ENCODE measurements at regions not wholly inside any gene's neighbourhood (a gene's known extent, or its start where the extent isn't known, plus 50 kb on each side); places are given as distances from the start of the nearest gene placed in this dataset.

DNA sequence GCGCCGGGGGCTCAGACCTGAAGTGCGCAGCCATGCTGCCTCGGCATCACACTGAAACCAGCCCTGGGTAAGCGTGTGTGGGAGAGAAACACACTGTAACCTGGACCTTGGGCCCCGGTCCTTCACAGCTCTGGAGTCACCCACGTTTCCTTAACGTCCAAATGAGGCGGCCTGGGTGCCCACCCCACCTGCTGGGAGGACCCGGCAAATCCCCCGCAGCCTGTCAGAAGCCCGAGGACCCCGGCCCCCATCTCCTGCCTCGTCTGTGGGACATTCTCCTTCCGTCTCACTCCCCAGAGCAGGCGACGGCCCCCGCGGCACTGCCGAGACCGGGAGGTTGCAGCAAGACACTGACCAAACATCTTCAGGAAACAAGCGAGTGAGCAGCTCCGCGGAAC lies 66.5 kb upstream of the GALNT9 start:
- no peaks in the 10 kb centered on the region for H3K36me3 ChIP-seq
- H3K4me3 ChIP-seq, result no peak overlapping the region
- H3K4me1 ChIP-seq, result no peaks in the 10 kb centered on the region
- H3K27ac ChIP-seq, result no peak overlapping the region
- 74 to 79% methylated on average over 16 to 24 of the region's 24 CpGs for WGBS, 2 donors
- peaks cover 0 to 53% of the 10 kb centered on the region in 2 donors for H3K27me3 ChIP-seq
- H3K9me3 ChIP-seq, result no peaks in the 10 kb centered on the region
- TF ChIP-seq POLR2A (IDR thresholded peaks at IDR 0.05) (no peak), EP300 (IDR thresholded peaks at IDR 0.05) (no peak)
- TF ChIP-seq, protein P1, sequence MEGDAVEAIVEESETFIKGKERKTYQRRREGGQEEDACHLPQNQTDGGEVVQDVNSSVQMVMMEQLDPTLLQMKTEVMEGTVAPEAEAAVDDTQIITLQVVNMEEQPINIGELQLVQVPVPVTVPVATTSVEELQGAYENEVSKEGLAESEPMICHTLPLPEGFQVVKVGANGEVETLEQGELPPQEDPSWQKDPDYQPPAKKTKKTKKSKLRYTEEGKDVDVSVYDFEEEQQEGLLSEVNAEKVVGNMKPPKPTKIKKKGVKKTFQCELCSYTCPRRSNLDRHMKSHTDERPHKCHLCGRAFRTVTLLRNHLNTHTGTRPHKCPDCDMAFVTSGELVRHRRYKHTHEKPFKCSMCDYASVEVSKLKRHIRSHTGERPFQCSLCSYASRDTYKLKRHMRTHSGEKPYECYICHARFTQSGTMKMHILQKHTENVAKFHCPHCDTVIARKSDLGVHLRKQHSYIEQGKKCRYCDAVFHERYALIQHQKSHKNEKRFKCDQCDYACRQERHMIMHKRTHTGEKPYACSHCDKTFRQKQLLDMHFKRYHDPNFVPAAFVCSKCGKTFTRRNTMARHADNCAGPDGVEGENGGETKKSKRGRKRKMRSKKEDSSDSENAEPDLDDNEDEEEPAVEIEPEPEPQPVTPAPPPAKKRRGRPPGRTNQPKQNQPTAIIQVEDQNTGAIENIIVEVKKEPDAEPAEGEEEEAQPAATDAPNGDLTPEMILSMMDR (IDR thresholded peaks at IDR 0.05), result no peak
- DNase-seq (ENCODE audit: low spot score in 2 of 2), result no peak

DNA sequence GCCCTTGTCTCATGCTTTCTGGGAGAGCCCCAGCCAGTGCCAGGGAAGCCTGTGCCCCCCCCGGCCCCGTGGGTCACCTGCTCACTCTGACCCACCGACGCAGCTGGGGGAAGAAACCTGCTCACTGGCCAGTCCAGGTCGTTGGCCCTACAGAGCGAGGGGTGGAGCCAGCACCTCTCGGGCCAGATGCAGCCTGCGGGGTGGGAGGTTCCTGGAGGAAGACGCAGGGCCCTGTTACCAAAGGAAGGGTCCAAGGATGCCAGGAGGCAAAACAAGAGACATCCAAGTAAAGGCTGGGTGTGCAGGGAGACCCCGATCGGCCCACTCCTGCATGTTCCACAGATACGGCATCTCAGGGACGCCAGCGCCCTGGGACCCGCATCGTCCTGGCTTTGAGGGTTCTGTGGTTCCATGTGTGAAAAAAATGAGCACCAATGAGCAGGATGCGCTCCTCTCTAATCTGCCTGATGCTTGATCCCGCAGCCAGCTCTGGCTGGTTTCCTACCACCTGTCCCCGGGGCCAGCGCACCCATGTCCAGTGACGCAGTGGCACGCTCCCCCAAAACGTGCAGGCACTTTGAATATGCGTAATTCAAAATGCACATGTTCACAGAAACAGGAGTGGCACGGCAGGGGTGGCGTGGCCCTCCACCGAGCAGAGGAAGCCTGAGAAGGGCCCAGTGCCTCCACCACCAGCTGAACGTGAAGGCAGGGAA lies 66.0 kb upstream of the GALNT9 start:
- Histone ChIP-seq H3K36me3 (no peaks in the 10 kb centered on the region), H3K27me3 (peaks cover 0 to 47% of the 10 kb centered on the region in 2 donors), H3K4me3 (no peak overlapping the region), H3K9me3 (no peaks in the 10 kb centered on the region), H3K4me1 (no peaks in the 10 kb centered on the region), H3K27ac (no peak overlapping the region)
- WGBS, 2 donors, result 74 to 75% methylated on average over 22 to 24 of the region's 28 CpGs
- DNase-seq (ENCODE audit: low spot score in 2 of 2), result no peak
- TF ChIP-seq POLR2A (IDR thresholded peaks at IDR 0.05) (no peak), EP300 (IDR thresholded peaks at IDR 0.05) (no peak)
- TF ChIP-seq, protein P1 (IDR thresholded peaks at IDR 0.05), result no peak

DNA sequence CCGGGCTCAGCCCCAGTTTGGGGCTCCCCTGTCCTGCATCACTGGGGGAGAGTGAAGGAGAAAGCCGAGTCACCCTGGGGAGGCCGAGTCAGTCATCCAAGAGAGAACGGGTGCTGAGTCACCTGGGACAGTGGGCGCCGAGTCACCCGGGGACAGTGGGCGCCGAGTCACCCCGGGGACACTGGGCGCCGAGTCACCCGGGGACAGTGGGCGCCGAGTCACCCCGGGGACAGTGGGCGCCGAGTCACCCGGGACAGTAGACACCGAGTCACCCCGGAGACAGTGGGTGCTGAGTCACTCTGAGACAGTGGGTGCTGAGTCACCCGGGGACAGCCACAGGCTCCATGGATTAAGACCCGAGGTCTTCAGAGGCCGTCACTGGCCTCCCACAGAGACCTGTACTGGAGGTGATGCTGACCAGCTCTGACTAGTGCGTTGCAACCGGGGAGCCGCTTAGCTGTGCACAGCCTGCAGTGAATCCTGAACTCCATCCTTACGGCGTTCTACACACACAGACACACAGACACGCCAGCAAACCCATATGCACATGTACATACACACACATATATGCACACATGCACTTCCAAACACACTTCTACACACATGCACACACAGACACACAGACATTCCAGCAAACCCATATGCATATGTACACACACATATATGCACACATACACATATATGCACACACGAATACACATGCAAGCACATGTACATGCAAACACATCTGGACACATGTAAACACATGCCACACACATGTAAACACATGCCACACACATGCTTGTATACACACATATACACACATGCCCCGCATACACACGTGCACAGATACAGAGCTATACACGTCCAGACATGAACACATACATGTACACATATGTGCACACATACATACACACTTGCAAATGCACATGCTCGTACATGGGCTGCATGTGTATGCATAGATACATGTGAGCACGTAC lies 64.9 kb upstream of the GALNT9 start:
- no peak for DNase-seq (ENCODE audit: low spot score in 2 of 2)
- H3K27me3 ChIP-seq, result peaks cover 0 to 42% of the 10 kb centered on the region in 2 donors
- TF ChIP-seq, protein P1 (IDR thresholded peaks at IDR 0.05), result no peak
- no peak for TF ChIP-seq POLR2A (IDR thresholded peaks at IDR 0.05)
- no peak for TF ChIP-seq EP300 (IDR thresholded peaks at IDR 0.05)
- 72 to 80% methylated on average over 36 of the region's 36 CpGs for WGBS, 2 donors
- no peak overlapping the region for H3K27ac ChIP-seq
- no peaks in the 10 kb centered on the region for H3K36me3 ChIP-seq
- H3K9me3 ChIP-seq, result no peaks in the 10 kb centered on the region
- H3K4me3 ChIP-seq, result no peak overlapping the region
- no peaks in the 10 kb centered on the region for H3K4me1 ChIP-seq

DNA sequence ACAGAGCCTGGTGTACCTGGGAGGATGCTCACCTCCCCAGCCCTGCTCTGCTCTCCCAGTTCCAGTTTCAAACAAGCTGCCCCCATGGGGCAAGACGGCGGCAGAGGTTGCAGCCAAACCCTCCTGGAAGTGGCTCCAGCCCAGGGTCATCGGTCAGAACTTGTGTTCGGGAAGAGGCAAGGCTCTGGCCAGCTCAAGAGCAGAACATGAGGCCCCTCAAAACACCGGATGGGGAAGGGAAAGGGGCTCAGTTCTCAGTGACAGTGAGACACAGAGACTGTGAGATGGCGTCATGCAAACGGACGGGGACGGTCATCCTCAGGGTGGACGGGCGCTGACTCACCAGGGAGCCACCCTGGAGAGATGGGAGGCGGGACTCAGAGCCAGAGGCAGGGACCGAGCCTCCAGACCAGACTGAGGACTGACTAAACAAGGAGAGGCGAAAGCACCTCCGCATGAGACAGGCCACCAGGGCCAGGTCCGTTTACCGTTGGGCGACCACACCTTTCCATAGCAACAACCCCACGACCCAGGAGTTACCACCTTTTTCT lies 63.9 kb upstream of the GALNT9 start:
- no peaks in the 10 kb centered on the region for H3K9me3 ChIP-seq
- H3K27ac ChIP-seq, result no peak overlapping the region
- H3K4me3 ChIP-seq, result no peak overlapping the region
- H3K4me1 ChIP-seq, result no peaks in the 10 kb centered on the region
- DNase-seq (ENCODE audit: low spot score in 2 of 2), result no peak
- TF ChIP-seq, protein P1 (IDR thresholded peaks at IDR 0.05), result no peak
- 52 to 72% methylated on average over 19 of the region's 19 CpGs for WGBS, 2 donors
- no peaks in the 10 kb centered on the region for H3K36me3 ChIP-seq
- peaks cover 0 to 40% of the 10 kb centered on the region in 2 donors for H3K27me3 ChIP-seq
